Heart left ventricle (tissue), 13 donors: ENCODE measurements at regions not wholly inside any gene's neighbourhood (a gene's known extent, or its start where the extent isn't known, plus 50 kb on each side); places are given as distances from the start of the nearest gene placed in this dataset.

Experiments used
- POLR2A ChIP-seq, 2 donors: fragments of 450-650 bp; IDR thresholded peaks; one replicate each; pipeline ENCODE4 v1.6.1; 2017; ENCODE audit warnings: antibody characterized with exemption in 2 of 2, mild to moderate bottlenecking in 2 of 2, moderate library complexity in 2 of 2
- TF ChIP-seq, protein P1 (sequence below), 12 donors: fragments of 200-600 bp; sonication (generic) in 4 of 12; IDR thresholded peaks; one replicate each; pipeline versions ENCODE4 v1.5.0 to v1.8.0; 2018 to 2022; ENCODE audit warnings: antibody characterized with exemption in 12 of 12, mild to moderate bottlenecking in 5 of 12
- donor health status: ischemic (EF 13 %, LVEDD 7.1; RV severe dilation, severe dysfunction).
- donor health status: DM: no; HTN: yes; CAD: no.
- donor health status: DM: no; HTN: no; CAD: no.
- donor health status: ischemic (EF 25% LVEDD 6.9; RV normal size, moderate dysfunction).
- donor health status: ischemic (EF 25% LVEDD 5.7; RV mildly dilated, moderate dysfunction).
- donor health status: ischemic (EF 35%, LVEDD 5.7; RV mildly dilated, moderate dysfunction).
- donor health status: nonischemic (EF 11% LVEDD 7.7; RV severe dilation, severe dysfunction).
- donor health status: DM: yes; HTN: yes; CAD: no.
- donor health status: PGD.
- donor health status: ischemic (EF 29% LVEDD 5.4; RV normal size, mild dysfunction).
- donor health status: nonischemic (EF 23%, LVEDD 6.1; RV moderate dilation, normal function).

DNA sequence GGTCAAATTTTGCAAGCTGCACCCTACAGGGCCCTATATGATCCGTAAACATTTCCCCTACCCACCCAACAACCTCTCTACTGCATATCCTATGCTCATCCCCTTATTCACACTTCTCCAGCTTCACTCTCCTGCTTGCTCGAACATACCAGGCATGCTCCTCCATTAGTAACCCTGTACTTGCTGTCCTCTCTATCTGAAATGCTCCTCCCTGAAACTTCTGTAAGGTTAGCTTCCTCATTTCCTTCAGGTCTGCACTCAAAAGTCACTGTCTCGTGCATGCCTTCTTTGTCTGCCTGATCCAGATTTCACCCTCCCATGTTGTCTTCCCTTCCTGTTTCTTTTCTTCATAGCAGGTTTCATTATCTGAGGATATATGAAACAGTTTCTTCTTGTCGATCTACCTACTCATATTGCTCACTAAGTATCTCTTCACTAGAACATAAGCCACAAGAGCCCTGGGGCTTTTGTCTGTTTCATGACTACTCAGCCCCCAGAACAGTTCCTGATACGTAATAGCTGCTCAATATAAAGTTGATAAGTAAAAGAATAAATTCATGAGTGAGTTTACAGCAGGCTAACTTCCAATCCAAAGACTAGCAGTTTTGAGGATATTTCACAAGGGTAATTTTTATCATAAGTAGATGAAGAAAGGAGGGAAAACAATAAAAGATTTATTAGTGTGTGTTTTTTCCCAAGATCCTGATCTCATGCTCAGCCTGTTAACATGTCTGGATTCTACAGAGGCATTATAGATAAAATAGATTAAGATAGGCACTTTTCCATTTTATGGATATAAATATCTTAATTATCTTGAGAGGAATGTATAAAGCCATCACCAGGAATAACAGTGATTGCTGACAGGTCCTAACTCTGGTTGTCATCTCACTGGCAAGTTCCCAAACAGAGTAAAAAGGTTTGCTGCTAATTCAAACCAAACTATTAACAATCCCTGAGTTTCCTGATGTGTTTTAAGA is 392.5 kb upstream of the ESRRG start:
- TF ChIP-seq, protein P1, sequence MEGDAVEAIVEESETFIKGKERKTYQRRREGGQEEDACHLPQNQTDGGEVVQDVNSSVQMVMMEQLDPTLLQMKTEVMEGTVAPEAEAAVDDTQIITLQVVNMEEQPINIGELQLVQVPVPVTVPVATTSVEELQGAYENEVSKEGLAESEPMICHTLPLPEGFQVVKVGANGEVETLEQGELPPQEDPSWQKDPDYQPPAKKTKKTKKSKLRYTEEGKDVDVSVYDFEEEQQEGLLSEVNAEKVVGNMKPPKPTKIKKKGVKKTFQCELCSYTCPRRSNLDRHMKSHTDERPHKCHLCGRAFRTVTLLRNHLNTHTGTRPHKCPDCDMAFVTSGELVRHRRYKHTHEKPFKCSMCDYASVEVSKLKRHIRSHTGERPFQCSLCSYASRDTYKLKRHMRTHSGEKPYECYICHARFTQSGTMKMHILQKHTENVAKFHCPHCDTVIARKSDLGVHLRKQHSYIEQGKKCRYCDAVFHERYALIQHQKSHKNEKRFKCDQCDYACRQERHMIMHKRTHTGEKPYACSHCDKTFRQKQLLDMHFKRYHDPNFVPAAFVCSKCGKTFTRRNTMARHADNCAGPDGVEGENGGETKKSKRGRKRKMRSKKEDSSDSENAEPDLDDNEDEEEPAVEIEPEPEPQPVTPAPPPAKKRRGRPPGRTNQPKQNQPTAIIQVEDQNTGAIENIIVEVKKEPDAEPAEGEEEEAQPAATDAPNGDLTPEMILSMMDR (IDR thresholded peaks at IDR 0.05), result no peak
- TF ChIP-seq POLR2A (IDR thresholded peaks at IDR 0.05), result no peak
